ENCODE measurements at regions not wholly inside any gene's neighbourhood (a gene's known extent, or its start where the extent isn't known, plus 50 kb on each side); places are given as distances from the start of the nearest gene placed in this dataset.

GRCh38 chr3:30232142-30232541 is 374.3 kb upstream of the TGFBR2 start (continued):
- TF ChIP-seq, protein P1, sequence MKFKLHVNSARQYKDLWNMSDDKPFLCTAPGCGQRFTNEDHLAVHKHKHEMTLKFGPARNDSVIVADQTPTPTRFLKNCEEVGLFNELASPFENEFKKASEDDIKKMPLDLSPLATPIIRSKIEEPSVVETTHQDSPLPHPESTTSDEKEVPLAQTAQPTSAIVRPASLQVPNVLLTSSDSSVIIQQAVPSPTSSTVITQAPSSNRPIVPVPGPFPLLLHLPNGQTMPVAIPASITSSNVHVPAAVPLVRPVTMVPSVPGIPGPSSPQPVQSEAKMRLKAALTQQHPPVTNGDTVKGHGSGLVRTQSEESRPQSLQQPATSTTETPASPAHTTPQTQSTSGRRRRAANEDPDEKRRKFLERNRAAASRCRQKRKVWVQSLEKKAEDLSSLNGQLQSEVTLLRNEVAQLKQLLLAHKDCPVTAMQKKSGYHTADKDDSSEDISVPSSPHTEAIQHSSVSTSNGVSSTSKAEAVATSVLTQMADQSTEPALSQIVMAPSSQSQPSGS (IDR thresholded peaks at IDR 0.05; ENCODE audit: low read length) = no peak
- no peak for TF ChIP-seq EZH2 (IDR thresholded peaks at IDR 0.05; ENCODE audit: low read depth, low read length, severe bottlenecking)
